Fibroblast of villous mesenchyme (primary cell): ENCODE measurements at regions not wholly inside any gene's neighbourhood (a gene's known extent, or its start where the extent isn't known, plus 50 kb on each side); places are given as distances from the start of the nearest gene placed in this dataset.

Experiments
- DNase-seq: peaks from one replicate; pipeline ENCODE4 v3.0.0-alpha.2; 2010; ENCODE audit warnings: low read depth
- H3K4me3 ChIP-seq: 2 replicates; pipeline ENCODE4 v1.5.1; 2011; ENCODE audit warnings: low read depth, mild to moderate bottlenecking, low read length
- TF ChIP-seq, protein P1 (sequence below): IDR thresholded peaks from 2 replicates; pipeline ENCODE4 v1.5.1; 2012; ENCODE audit warnings: low read depth, mild to moderate bottlenecking, low read length; ENCODE audit not compliant: insufficient read depth

DNA sequence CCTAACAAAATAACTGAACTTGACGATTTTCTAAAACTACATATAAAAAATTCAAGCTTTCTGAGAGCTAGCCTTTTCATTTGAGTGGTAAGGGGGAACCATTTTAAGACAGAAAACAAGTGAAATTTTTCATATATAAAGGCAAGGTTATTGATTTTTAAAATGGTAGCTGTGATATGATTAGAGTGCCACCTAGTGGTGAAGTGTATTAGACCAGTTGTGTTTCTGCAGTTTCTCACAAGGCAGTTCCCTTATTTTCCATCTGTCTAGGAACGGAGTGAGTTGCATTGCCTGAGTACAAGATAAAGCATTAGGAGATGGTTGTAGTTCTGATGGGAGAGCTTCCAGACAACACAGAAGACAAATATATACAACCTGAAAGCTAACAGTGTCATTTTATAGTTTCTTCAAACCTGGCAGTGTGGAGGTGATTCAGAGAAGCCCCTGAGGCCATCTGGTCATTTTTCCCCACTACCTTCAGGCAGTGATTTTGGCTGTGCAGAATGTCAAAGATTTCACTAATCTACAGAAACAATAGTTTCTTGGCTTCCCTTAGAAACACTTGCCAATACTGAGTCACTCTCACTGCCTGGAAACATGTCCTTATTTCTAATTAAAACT is 180.8 kb downstream of the C12orf50 start:
- no peak overlapping the region for H3K4me3 ChIP-seq
- DNase-seq, result peak; percentile 68
- TF ChIP-seq, protein P1, sequence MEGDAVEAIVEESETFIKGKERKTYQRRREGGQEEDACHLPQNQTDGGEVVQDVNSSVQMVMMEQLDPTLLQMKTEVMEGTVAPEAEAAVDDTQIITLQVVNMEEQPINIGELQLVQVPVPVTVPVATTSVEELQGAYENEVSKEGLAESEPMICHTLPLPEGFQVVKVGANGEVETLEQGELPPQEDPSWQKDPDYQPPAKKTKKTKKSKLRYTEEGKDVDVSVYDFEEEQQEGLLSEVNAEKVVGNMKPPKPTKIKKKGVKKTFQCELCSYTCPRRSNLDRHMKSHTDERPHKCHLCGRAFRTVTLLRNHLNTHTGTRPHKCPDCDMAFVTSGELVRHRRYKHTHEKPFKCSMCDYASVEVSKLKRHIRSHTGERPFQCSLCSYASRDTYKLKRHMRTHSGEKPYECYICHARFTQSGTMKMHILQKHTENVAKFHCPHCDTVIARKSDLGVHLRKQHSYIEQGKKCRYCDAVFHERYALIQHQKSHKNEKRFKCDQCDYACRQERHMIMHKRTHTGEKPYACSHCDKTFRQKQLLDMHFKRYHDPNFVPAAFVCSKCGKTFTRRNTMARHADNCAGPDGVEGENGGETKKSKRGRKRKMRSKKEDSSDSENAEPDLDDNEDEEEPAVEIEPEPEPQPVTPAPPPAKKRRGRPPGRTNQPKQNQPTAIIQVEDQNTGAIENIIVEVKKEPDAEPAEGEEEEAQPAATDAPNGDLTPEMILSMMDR, result peak; percentile 83

DNA sequence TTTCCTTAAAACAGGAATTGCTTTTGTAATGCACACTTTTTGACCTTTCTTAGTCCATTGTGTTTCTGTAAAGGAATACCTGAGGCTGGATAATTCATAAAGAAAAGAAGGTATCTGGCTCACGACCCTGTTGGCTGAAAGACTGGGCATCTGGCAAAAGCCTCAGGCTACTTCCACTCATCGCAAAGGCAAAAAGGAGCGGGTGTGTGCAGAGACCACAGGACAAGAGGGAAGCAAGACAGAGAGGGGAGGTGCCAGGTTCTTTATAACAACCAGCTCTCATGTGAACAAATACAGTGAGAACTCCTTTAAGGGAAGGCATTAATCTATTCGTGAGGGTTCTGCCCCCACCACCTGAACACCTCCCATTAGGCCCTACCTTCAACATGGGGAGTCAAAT is 182.1 kb downstream of the C12orf50 start:
- no peak for DNase-seq
- H3K4me3 ChIP-seq, result no peak overlapping the region
- TF ChIP-seq, protein P1, result no peak

DNA sequence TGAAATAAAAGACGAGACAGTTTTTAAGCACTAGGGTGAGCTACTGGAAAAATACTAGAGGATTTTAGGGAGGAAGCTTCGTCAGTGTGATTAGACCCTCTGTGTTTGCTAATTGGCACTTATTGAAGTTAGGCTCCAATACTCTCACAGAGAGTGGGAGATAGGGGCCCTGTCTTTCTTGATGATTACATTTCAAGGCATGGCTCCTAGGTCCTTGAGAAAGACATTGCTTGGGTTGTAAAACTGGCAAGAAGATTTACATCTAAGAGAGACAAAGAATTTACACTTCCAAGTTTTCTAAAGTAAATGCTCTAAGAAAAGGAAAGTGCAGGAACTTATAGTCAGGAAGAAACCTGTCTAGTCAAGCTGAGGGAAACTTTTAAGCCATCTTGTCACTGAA is 183.2 kb downstream of the C12orf50 start:
- TF ChIP-seq, protein P1, result no peak

DNA sequence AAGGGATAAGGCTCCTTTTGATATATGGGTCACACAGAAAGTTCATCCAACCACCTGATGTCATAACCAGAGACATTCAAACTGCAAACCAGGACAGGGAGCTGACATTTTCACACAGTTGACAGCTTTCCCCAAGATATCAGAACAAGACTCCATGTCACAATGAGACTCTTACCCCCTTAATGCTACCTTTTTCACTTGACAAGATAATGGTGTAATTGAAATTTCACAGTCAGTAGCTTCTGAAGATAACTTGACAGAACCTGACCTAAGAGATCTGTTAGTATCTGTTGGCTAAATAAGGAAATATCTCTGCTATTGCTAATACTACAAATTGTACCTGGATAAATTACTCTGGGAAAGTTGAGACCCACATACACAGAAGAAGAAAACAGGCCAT is 187.3 kb downstream of the C12orf50 start:
- H3K4me3 ChIP-seq, result no peak overlapping the region
- DNase-seq, result no peak
- TF ChIP-seq, protein P1, result no peak

More for the DNA sequence above, 183.2 kb downstream of the C12orf50 start:
- no peak overlapping the region for H3K4me3 ChIP-seq
- DNase-seq, result no peak

DNA sequence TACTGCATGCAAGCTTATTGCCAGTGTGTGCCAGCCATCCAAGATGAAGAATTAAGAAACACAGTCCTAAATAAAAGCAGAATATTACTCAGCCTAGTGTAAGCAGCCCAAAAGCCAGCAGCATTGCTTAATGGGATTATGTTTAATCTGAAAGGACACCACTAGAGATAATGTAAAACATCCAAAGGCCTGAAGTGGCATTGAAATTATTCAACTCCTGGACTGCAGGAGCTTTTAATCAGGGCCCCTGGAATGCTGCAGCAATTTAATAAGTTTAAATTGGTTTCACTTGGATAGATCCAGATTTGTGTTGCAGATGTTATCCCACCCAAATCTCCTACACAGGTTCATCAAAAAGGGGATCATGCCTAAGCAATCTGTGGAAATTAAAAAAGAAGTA is 193.0 kb downstream of the C12orf50 start:
- DNase-seq, result no peak
- H3K4me3 ChIP-seq, result no peak overlapping the region
- TF ChIP-seq, protein P1, result no peak

DNA sequence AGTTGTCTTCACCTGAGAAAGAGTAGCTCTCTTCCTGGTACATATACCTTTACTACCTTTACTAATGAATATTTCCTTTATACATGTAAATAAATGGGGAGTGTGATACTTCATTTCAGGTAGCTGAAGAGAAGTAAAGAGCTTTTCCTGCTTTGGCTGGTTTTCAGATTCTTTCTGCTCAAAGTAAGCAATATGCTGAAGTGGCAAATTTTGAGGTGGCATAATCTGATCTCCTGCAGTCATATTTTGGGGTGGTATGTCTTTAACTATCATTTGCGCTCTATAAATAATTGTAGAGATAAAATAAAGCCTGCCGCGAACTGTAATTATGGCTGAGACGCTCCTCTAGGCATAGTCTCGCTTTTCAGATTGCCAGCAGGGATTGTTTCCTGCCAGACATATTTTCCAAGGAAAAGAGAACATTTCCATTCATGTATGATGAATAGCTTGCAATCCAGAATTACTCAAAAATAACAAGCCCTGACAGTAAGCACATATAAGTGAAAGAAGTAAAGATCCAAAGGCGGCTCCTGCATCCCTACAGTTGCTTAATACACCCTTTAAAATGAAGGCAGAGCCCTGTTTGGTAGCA is 200.7 kb downstream of the C12orf50 start:
- no peak overlapping the region for H3K4me3 ChIP-seq
- TF ChIP-seq, protein P1, result no peak
- no peak for DNase-seq
